ENCODE measurements at regions not wholly inside any gene's neighbourhood (a gene's known extent, or its start where the extent isn't known, plus 50 kb on each side); places are given as distances from the start of the nearest gene placed in this dataset.

DNA sequence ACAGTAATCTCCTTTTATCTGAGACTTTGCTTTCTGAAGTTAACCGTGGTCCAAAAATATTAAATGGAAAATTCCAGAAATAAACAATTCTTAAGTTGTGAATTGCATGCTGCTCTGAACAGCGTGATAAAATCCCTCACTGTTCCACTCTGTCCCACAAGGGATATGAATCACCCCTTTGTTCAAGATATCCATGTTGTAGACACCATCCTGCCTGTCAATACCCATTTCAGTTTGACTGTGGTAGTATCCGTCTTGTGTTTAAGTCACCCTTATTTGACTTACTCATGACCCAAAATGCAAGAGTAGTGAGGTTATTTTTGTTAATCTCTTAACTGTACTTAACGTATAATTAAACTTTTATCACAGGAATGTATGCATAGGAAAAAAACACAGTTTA, 435.0 kb downstream of the SHQ1 start:
- TF ChIP-seq, protein P1, sequence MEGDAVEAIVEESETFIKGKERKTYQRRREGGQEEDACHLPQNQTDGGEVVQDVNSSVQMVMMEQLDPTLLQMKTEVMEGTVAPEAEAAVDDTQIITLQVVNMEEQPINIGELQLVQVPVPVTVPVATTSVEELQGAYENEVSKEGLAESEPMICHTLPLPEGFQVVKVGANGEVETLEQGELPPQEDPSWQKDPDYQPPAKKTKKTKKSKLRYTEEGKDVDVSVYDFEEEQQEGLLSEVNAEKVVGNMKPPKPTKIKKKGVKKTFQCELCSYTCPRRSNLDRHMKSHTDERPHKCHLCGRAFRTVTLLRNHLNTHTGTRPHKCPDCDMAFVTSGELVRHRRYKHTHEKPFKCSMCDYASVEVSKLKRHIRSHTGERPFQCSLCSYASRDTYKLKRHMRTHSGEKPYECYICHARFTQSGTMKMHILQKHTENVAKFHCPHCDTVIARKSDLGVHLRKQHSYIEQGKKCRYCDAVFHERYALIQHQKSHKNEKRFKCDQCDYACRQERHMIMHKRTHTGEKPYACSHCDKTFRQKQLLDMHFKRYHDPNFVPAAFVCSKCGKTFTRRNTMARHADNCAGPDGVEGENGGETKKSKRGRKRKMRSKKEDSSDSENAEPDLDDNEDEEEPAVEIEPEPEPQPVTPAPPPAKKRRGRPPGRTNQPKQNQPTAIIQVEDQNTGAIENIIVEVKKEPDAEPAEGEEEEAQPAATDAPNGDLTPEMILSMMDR (IDR thresholded peaks at IDR 0.05; ENCODE audit: partially characterized antibody, unreplicated experiment) = no peak
- H3K27ac Mint-ChIP-seq (ENCODE audit: unreplicated experiment) = no peak overlapping the region
- H3K4me1 Mint-ChIP-seq (ENCODE audit: low read depth, unreplicated experiment) = peaks cover 10% of the 10 kb centered on the region

GRCh38 chr3:72412340-72412956, 435.8 kb downstream of the SHQ1 start:
- Mint-ChIP-seq H3K27me3 (ENCODE audit: unreplicated experiment) (no peaks in the 10 kb centered on the region), H3K9me3 (ENCODE audit: unreplicated experiment) (no peaks in the 10 kb centered on the region), H3K4me1 (ENCODE audit: low read depth, unreplicated experiment) (peaks cover 16% of the 10 kb centered on the region), H3K27ac (ENCODE audit: unreplicated experiment) (no peak overlapping the region), H3K36me3 (ENCODE audit: unreplicated experiment) (no peaks in the 10 kb centered on the region), H3K4me3 (ENCODE audit: unreplicated experiment) (no peak overlapping the region)
- TF ChIP-seq, protein P1 (IDR thresholded peaks at IDR 0.05; ENCODE audit: partially characterized antibody, unreplicated experiment) = no peak
- DNase-seq = no peak

More for the DNA sequence above, 435.0 kb downstream of the SHQ1 start:
- Mint-ChIP-seq H3K4me3 (ENCODE audit: unreplicated experiment) (no peak overlapping the region), H3K9me3 (ENCODE audit: unreplicated experiment) (no peaks in the 10 kb centered on the region), H3K36me3 (ENCODE audit: unreplicated experiment) (no peaks in the 10 kb centered on the region), H3K27me3 (ENCODE audit: unreplicated experiment) (no peaks in the 10 kb centered on the region)
- DNase-seq = no peak

DNA sequence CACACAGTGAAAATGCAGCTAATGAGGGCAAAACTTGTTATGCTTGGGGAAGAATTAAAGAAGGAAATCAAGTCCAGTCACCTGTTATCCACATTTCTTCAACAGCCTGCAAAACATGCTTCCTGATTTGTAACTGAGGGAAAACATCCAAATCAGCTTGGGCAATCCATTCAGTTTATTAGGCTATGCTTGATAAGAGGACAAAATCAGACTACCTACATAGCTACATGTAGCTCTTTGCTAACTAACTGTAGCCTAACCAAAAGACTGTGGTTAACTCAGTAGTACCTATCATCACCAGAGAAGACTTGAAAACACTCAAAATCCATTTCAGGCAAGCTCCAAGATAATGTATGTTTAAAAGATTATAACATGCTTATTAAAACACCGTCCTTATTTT, 436.4 kb downstream of the SHQ1 start:
- Mint-ChIP-seq H3K4me1 (ENCODE audit: low read depth, unreplicated experiment) (peaks cover 17% of the 10 kb centered on the region), H3K4me3 (ENCODE audit: unreplicated experiment) (no peak overlapping the region), H3K27ac (ENCODE audit: unreplicated experiment) (no peak overlapping the region)

GRCh38 chr3:72411126-72411525, 437.1 kb downstream of the SHQ1 start:
- Mint-ChIP-seq H3K27ac (ENCODE audit: unreplicated experiment) (no peak overlapping the region), H3K4me1 (ENCODE audit: low read depth, unreplicated experiment) (peaks cover 23% of the 10 kb centered on the region), H3K27me3 (ENCODE audit: unreplicated experiment) (no peaks in the 10 kb centered on the region), H3K36me3 (ENCODE audit: unreplicated experiment) (no peaks in the 10 kb centered on the region), H3K9me3 (ENCODE audit: unreplicated experiment) (no peaks in the 10 kb centered on the region), H3K4me3 (ENCODE audit: unreplicated experiment) (no peak overlapping the region)
- DNase-seq = no peak
- TF ChIP-seq, protein P1 (IDR thresholded peaks at IDR 0.05; ENCODE audit: partially characterized antibody, unreplicated experiment) = no peak

More for the DNA sequence above, 436.4 kb downstream of the SHQ1 start:
- DNase-seq = no peak
- H3K27me3 Mint-ChIP-seq (ENCODE audit: unreplicated experiment) = no peaks in the 10 kb centered on the region
- H3K9me3 Mint-ChIP-seq (ENCODE audit: unreplicated experiment) = no peaks in the 10 kb centered on the region
- TF ChIP-seq, protein P1 (IDR thresholded peaks at IDR 0.05; ENCODE audit: partially characterized antibody, unreplicated experiment) = no peak
- no peaks in the 10 kb centered on the region for H3K36me3 Mint-ChIP-seq (ENCODE audit: unreplicated experiment)

GRCh38 chr3:72408983-72409779, 439.1 kb downstream of the SHQ1 start:
- DNase-seq = no peak
- TF ChIP-seq, protein P1 (IDR thresholded peaks at IDR 0.05; ENCODE audit: partially characterized antibody, unreplicated experiment) = no peak
- Mint-ChIP-seq H3K27me3 (ENCODE audit: unreplicated experiment) (peaks cover 2% of the 10 kb centered on the region), H3K4me3 (ENCODE audit: unreplicated experiment) (no peak overlapping the region), H3K9me3 (ENCODE audit: unreplicated experiment) (no peaks in the 10 kb centered on the region), H3K4me1 (ENCODE audit: low read depth, unreplicated experiment) (peaks cover 33% of the 10 kb centered on the region), H3K27ac (ENCODE audit: unreplicated experiment) (no peak overlapping the region), H3K36me3 (ENCODE audit: unreplicated experiment) (no peaks in the 10 kb centered on the region)

All from glutamatergic neuron (in vitro differentiated cells).